ENCODE measurements at regions not wholly inside any gene's neighbourhood (a gene's known extent, or its start where the extent isn't known, plus 50 kb on each side); places are given as distances from the start of the nearest gene placed in this dataset.

DNA sequence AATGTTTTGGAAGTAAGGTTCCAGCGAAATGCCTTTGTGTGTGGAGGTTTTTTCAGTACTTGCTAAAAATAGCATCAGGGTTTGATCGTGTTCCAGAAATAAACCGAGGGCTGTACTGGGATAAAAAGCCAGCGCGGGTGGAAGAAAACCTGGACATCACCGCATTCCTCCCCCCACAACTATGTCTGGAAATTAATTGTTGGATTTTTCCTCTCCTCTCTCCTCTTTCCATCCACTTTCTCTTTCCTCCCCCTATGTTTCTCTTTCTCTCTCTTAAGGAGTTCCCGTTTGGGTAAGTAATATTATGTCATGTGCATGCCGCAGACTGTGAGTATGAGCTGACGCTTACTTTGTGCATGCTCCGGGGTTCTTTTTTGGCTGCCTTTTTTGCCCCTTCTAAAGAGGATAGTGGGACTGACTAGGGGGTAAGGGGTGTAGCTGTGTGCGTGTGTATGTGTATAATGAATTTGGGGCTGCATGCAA, 104.2 kb upstream of the HSD17B12 start:
- TF ChIP-seq, protein P1, sequence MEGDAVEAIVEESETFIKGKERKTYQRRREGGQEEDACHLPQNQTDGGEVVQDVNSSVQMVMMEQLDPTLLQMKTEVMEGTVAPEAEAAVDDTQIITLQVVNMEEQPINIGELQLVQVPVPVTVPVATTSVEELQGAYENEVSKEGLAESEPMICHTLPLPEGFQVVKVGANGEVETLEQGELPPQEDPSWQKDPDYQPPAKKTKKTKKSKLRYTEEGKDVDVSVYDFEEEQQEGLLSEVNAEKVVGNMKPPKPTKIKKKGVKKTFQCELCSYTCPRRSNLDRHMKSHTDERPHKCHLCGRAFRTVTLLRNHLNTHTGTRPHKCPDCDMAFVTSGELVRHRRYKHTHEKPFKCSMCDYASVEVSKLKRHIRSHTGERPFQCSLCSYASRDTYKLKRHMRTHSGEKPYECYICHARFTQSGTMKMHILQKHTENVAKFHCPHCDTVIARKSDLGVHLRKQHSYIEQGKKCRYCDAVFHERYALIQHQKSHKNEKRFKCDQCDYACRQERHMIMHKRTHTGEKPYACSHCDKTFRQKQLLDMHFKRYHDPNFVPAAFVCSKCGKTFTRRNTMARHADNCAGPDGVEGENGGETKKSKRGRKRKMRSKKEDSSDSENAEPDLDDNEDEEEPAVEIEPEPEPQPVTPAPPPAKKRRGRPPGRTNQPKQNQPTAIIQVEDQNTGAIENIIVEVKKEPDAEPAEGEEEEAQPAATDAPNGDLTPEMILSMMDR (IDR thresholded peaks at IDR 0.05): no peak

DNA sequence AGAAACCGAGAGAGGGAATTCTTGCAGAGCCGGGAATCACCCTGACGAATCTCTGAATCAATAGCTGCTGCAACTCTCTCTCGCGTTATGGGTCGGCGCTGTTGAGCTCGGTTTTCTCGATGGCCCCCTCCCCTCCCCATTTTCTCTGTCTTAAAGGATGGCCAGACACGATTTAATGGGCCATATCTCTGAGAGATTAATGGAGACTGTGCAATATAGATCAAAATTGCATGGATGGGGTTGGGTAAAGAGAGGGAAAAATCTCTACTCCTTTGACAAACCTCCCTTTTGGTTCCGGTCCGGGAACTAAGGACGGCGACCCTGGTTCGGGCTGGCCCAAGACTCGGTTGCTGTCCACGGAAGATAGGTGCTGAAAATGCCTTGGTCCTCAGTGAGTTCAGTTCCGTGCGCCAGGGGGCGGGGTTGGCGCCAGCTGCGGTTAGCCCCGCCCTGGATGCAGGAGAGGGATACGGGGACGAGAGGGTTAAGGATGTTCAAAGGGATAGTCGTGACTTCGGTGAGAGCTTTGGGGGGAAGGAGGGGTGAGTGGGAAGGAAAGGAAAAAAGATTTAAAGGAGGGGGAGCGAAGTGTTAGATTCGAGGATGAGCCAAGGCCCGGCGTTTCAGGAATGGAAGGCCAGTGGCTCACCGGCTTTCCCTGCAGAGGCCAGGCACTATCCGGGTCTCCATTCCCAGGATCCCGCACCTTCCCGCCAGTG, 103.6 kb upstream of the HSD17B12 start:
- TF ChIP-seq, protein P1 (IDR thresholded peaks at IDR 0.05): peak; percentile 44; the same call in 1 of the 2 replicates

DNA sequence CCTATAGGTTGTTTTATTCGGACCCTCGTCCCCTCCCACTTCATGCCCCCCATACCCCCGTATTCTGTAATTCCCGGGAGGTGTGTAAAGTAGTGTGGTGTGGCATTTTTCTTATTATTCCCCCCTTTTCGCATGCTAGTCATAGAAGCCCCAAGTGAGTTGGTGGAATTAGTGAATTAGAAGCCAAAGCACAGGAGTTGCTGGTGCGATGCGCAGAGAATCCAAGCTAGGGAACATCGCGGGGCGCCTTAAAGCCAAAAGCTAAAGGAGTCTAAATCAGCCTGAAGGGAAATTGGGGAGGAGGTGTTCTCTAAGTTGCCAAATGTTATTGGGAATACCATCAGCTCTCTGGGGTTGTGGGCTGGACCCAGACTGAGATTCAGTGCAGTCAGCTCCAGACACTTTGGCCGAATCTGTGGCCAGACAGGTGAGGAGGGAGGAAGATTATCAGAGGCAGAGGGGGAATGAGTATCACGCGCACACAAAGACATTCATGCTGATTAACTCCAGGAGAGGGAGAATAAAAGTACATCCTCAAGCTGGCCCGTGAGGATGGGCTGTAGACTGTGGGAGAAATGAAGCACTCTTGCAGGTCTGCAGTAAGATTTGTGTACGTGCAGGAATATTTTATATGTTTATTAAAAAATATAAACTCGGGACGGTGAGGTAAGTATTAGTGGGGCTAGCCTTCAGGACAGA, 102.8 kb upstream of the HSD17B12 start:
- TF ChIP-seq, protein P1 (IDR thresholded peaks at IDR 0.05): no peak

DNA sequence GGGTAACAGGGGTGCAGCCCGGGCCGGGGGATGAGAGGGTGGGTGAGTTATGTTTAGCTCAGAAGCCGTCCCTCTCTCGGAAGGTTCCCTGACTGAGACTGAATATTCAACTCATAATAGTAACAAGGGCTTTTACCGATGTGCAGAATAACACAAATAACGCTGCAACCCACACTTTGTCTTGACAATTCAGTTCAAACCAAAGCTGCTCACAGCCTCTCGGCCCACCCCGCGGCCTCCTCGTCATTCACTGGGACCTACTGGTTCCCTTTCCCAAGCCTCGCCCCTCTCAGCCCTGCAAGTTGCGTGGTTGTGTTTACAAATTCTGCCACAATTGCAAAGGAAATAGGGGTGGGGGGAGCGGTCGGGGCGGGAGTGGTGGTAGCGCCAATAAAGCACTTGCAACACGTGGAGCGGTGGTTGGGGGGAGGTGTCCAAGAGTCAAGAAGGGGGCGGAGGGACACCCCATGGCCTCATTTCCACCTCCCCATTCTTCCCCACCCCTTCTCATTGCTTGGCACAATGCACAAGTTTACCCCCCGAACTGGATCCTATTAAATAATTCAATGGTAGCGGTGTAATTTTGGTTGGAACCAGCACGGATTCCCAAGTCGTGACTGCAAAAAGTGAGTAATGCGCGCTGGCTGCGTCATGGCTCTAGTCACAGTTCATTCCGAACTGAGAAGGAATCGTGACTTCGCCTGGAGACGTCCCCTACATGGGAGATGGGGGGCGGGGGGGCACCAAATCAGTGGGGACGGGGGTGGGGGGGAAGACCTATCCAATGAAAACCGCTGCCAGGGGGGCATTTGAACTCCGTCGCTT, 102.0 kb upstream of the HSD17B12 start:
- TF ChIP-seq, protein P1 (IDR thresholded peaks at IDR 0.05): no peak

DNA sequence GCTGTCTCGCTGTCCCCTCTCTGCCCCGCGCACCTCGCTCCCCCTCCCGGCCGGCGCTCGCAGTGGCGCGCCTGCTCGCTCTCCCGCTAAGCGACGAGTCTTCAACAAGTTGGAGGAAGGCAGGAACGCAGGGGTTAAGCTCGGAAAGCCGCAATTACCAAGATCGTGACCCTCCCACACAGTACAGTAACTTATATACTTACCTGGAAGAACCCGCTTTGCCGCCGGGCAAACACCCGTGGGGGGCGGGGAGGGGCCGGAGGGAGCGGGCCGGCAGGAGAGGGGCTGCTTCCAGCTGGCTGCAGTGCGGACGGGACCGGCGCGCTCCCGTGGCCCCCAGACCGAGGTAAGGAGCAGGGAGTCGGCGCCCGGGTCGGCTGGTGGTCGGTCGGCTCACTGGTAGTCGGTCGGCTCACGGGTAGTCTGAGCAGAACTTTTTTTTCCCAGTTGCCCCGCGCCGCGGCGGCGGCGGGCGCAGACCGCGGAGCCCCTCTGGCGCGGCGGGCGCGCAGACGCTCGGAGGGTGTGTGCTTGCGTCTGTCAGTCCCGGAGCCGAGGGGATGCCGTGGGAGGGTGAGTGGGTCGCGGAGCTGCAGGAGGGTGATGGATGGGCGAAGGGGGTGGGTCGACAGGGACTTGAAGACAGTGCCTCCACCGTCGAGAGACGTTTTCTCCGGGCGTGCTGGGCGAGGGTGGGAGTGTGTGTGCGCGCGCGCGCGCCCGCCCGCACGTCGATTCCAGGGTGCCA, 101.2 kb upstream of the HSD17B12 start:
- TF ChIP-seq, protein P1 (IDR thresholded peaks at IDR 0.05): peak; percentile 25; the same call in 1 of the 2 replicates

DNA sequence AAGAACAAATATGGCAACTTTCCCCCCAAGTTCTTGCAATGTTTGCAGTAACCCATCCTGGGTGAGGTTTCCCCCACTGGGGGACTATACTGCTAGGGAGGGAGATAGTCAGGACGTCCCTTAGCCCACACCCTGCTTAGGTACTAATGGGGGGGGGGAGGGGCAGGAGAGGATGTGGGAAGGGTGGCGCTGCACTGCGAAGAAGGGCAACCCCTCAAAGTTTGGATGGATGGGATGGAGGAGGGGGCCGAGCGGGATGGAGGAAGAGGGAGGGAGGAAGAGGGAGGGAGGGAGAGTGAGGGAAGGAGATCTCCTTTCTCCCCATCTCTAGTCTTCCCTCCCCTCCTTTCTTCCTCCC, 100.6 kb upstream of the HSD17B12 start:
- TF ChIP-seq, protein P1 (IDR thresholded peaks at IDR 0.05): no peak

Measured in LNCAP (cell line).